GM21423 (cell line): ENCODE measurements at regions not wholly inside any gene's neighbourhood (a gene's known extent, or its start where the extent isn't known, plus 50 kb on each side); places are given as distances from the start of the nearest gene placed in this dataset.

ENCODE experiments used
- ATAC-seq: cut with Tn5 transposase; IDR thresholded peaks from one replicate; pipeline ENCODE4 v1.9.1; 2021; ENCODE audit warnings: mild to moderate bottlenecking, moderate library complexity; ENCODE audit not compliant: unreplicated experiment

DNA sequence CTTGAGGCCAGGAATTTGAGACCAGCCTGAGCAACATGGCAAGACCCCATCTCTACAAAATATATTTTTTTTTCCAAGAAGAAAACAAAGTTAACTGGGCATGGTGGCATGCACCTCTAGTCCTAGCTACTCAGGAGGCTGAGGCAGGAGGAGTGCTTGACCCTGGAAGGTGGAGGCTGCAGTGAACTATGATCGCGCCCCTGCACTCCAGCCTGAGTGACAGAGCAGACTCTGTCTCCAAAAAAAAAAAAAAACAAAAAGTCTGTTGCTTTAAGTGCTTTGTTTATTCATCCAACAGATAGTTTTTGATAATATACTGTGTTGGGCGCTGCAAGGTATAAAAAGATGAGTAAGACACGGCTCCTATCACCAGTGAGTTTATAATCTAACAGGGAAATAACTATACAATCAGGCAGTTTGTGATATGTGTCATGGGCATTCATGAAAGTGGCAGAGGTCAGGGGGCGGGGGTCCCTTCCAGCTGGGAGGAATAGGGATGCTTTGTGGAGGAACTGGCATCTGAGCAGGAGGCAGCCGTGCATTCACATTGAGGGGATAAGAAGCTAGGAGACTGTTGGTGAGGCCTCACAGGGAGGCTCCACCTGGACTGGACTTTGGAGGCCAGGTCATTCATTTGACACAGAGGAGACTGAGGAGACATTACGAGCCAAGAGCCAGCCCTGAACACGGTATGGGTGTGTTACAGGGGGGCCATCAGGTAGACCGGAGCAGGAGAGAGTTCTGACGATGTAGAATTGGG, 67.3 kb upstream of the ERRFI1 start:
- ATAC-seq, result no peak

GRCh38 chr1:8092657-8093056, 66.5 kb upstream of the ERRFI1 start:
- no peak for ATAC-seq

- ATAC-seq, result no peak
Observed at GRCh38 chr1:8091691-8092090, 65.6 kb upstream of the ERRFI1 start.

DNA sequence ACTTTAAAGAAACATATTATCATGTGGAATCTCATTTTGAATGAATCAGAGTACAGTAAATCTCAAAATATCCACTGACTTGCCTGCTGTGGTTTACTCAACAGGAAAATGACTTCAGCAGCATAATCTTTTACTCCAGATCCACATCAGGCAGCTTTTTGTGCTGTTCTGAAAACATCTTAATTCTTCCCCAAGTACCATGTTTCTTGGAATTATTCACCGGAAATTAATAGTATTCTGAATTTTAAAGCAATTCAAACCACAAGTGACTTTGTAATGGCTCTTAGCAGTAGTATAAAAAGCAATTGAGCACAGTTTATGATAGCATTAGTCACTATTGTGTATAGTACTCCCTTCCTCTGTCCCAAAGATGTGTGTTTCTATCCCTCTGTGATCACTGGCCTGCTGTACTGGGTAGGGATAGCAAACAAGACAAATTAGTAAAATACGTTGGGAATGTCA, 64.2 kb upstream of the ERRFI1 start:
- no peak for ATAC-seq

DNA sequence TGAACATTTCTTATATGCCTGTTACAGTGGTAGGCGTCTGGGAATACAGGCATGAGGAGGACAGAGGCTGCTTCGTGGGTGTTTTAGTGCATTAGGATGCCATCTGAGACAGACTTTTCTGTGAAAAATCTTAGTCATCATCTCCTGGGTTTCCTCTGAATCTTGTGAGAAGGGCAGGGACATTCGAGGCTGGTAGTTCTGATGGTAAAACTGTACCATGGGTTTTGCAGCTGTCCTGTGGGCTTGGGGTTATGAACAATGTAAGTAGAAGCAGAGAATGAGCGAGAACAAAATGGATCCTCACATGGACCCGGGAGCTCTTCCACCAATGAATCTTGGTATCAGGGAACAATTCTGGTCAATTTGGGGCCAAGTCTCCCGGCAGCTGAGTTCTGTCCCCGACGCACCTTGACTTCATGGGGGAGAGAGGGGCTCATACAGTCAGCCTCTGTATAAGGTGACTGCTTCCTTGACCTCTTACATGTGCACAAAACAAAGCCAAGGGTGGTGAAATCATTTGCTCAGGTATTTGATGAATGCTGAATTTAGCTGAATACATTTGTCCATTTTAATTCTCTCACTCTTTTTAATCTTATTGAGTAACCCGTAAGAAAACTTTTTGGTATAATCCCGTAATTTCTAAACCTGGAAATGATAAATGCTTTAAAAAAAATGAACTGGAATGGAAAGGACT, 63.6 kb upstream of the ERRFI1 start:
- no peak for ATAC-seq

DNA sequence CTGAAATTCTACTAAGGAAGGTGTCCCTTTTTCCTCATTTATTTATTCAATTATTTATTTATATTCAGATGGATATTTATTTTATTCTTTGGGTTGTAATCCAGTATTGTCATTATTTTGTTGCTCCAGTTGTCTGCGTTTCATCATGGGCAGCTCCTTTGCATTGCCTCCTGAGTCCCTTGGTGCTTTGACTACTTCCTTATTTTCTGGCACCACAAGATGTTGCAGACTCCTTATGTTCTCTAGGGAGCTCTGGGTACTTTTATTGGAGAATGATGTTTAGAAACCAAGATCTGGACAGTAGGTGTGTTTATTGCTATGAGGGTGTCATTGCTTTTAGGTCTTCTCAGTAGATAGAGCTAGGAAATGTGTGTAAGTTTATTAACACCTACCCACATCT, 59.9 kb upstream of the ERRFI1 start:
- no peak for ATAC-seq

DNA sequence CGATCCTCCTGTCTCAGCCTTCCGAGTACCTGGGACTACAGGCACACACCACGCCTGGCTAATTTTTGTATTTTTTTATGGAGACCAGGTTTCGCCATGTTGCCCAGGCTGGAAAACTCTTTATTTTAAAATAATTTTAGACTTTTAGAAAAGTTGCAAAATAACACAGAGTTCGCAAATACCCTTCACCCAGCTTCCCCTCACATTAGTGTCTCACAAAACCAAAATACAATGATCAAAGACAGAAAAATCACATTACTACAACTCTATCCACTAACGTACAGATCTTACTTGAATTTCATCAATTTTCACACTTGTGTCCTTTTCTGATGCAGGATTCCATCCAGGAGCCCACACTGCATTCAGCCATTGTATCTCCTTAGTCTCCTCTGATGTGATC, 58.8 kb upstream of the ERRFI1 start:
- no peak for ATAC-seq

DNA sequence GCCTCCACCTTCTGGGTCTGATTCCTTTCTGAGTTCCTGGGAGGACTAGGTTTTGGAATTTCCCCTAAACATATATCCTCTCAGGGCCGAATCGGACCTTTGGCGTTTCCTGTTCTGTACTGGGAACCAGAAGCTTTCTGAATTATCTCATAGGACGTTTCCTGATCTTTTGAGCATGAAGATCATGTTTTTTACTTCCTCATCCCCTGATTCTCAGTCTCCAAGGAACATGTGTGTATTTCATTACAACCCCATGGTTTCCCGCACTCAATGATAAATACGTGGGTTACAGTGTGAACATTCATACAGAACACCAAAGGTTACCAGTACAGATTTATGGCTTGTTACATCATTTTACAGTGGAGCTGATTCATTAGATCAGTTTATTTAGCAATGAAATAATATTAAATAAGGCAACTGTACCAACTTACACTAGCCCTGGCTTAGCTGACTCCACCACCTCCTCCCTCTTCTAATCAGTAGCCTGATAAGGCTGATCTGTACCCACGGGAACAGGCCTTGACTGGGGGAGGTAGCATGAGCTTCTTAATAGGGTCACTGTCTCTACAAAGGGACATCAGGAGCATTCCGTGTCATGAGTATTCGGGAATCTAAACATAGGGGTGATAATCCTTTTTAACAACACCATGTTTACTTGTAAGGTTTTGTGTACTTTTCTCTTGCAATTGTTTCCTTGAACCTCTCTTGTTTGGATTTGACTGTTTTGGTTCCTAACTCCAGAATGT, 57.8 kb upstream of the ERRFI1 start:
- ATAC-seq, result no peak

GRCh38 chr1:8082945-8083344, 56.8 kb upstream of the ERRFI1 start:
- no peak for ATAC-seq

DNA sequence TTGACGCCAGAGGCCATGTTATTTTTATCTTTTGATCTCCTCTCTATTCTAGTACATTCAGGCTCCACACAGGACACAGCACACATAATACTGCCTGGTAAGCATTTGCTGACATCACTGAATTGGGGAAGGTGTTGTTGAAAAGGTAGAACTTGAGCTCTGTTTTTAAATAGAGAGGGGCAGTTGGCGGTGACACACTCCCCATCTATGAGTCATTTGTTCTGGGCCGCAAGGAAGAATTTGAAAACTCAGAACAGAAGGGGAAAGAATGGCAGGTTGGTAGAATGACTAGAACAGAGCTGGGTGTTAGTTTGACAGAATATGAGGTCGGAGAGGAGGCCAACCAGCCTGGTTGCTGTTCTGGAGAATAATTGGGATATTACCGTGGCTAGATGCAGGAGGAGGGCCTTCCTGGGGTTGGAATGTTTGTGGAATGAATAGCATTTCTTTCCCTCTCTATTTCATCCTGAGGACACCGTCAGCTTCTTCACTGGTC, 52.1 kb upstream of the ERRFI1 start:
- ATAC-seq, result no peak

GRCh38 chr1:8077602-8078001, 51.5 kb upstream of the ERRFI1 start:
- no peak for ATAC-seq

DNA sequence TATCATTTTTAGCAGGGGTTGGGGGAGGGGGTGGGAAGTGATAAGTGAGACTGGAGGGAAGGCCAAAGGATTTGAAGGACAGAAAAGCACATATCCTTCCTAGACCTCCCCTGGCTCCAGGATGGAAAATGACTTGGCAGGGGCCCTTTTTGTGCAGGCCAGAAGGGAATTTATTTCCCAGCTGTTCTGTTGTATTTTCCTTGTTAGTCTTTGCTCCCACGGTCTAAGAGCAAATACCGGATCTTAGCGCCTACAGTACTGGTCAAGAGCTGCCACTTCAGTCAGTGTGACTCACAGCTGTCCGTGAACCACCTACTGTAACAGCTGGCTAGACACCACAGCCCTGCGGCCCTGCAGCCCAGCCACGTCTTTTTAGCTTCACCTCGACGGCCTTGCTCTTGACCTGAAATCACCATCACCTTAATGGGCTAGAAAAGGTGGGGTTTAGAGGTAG, 51.0 kb upstream of the ERRFI1 start:
- ATAC-seq, result no peak

DNA sequence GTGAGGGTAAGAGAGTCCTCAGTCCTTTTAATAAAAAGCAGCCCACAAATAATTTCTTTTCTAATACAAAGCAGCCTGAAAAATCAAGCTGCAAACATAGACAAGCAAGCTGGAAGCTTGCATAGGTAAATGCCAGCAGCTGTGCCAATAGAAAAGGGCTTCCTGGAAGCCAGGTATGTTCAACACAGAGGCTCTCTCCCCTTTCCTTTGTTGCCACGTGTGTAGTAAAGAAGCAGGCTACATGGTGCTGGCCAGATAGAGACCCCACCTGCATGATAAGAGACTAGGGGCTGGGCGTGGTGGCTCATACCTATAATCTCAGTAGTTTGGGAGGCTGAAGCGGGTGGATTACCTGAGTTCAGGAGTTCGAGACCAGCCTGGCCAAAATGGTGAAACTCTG, 50.1 kb upstream of the ERRFI1 start:
- ATAC-seq, result no peak
